ENCODE measurements at regions not wholly inside any gene's neighbourhood (a gene's known extent, or its start where the extent isn't known, plus 50 kb on each side); places are given as distances from the start of the nearest gene placed in this dataset.
"Not testable (repeated sequence)": the region's sequence is repeated elsewhere in the genome, so short reads cannot be mapped to it uniquely, and the experiment has no call there.

DNA sequence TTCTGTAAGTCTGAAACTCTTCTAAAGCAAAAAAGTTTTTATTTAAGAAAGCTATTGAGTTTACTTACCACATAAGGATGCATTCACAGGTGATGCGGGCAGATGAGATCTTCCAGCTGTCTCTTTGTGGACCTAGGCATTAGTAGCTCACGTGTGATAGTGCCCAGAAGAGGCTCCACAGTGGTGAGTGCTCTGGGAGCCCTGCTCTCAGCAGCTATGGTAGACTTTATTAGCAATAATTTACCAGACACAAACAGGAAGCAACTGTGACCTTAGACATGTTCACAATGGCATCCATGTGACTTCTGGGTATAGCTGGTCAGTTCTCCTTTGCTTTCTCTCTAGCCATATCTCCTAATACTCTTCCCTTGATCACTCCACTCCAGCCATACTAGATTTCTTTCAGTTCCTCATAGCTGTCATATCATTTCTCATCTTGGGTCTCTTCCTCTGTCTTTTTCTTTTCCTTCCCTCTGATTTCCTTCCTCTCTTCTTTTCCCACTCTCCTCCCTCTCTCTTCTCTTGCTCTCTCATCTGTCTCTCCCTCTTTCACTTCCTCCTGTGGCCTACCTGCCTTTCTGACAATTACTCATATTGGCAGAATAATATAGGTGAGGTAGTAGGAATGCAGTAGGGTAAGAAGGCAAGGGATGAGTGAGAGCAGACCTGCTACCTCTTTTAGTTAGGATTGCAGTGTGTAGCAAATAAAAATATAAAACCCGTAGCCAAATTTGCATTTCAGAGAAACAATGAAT, 75.2 kb upstream of the SCAF11 start:
- no peak overlapping the region for H3K4me3 ChIP-seq (ENCODE audit: low read depth, low read length)

DNA sequence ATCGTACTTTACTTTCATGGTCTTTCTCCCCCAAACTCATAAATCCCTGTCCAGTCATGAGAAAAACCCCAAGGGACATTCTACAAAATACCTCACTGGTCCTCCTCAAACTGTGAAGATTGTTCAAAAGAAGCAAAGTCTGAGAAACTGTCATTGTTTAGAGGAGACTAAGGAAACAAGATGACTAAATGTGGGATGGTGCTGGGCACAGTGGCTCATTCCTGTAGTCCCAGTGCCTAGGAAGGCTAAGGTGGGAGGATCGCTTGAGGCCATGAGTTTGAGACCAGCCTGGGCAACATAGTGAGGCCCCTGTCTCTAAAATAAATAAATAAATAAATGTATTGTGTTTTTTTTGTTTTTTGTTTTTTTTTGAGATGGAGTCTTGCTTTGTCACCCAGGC, 74.2 kb upstream of the SCAF11 start:
- TF ChIP-seq, protein P1, sequence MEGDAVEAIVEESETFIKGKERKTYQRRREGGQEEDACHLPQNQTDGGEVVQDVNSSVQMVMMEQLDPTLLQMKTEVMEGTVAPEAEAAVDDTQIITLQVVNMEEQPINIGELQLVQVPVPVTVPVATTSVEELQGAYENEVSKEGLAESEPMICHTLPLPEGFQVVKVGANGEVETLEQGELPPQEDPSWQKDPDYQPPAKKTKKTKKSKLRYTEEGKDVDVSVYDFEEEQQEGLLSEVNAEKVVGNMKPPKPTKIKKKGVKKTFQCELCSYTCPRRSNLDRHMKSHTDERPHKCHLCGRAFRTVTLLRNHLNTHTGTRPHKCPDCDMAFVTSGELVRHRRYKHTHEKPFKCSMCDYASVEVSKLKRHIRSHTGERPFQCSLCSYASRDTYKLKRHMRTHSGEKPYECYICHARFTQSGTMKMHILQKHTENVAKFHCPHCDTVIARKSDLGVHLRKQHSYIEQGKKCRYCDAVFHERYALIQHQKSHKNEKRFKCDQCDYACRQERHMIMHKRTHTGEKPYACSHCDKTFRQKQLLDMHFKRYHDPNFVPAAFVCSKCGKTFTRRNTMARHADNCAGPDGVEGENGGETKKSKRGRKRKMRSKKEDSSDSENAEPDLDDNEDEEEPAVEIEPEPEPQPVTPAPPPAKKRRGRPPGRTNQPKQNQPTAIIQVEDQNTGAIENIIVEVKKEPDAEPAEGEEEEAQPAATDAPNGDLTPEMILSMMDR (conservative IDR thresholded peaks at IDR 0.05; ENCODE audit: low read depth, low read length), result no peak
- H3K4me3 ChIP-seq (ENCODE audit: low read depth, low read length), result no peak overlapping the region
- DNase-seq (ENCODE audit: low read depth), result no peak

More for the DNA sequence above, 75.2 kb upstream of the SCAF11 start:
- TF ChIP-seq, protein P1 (conservative IDR thresholded peaks at IDR 0.05; ENCODE audit: low read depth, low read length), result no peak
- no peak for DNase-seq (ENCODE audit: low read depth)

DNA sequence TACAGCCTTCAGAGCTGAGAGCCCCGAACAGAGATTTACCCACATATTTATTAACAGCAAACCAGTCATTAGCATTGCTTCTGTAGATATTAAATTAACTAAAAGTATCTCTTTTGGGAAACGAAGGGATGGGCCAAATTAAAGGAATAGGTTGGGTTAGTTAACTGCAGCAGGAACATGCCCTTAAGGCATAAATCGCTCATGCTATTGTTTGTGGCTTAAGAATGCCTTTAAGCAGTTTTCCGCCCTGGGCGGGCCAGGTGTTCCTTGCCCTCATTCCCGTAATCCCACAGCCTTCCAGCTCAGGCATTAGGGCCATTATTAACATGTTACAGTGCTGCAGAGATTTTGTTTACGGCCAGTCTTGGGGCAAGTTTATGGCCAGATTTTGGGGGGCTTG, 68.3 kb upstream of the SCAF11 start:
- DNase-seq (ENCODE audit: low read depth); H3K4me3 ChIP-seq (ENCODE audit: low read depth, low read length): not testable (repeated sequence)

DNA sequence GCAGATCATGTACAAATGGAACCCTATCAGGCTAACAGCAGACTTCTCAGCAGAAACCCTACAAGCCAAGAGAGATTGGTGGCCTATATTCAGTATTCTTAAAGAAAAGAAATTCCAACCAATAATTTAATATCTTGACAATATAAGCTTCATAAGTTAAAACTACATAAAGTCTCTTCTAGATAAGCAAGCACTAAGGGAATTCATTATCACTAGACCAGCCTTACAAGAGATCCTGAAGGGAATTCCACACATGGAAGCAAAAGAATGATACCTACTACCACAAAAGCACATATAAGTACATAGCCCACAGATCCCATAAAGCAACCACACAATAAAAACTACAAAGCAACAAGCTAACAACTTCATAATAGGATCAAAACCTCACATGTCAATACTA, 60.4 kb upstream of the SCAF11 start:
- DNase-seq (ENCODE audit: low read depth), result no peak
- no peak overlapping the region for H3K4me3 ChIP-seq (ENCODE audit: low read depth, low read length)
- TF ChIP-seq, protein P1 (conservative IDR thresholded peaks at IDR 0.05; ENCODE audit: low read depth, low read length), result no peak

DNA sequence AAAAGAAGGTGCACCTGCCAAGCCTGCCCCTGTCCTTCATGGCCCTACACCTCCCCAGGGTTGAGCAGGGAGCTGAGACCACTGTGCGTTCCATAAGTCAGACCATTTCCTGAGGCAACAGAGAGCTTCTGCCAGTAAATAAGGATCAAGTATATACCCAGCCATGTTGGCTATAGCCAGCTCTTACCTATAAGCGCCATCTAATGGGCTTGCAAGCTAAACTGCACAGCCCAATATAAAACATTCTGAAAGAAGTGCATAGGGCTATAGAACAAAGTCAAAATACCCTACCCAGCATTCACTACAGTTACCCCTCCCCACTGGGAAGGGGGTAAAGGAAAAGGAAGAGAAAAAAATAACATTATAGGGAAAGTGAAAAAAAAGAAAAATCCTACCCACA, 59.3 kb upstream of the SCAF11 start:
- DNase-seq (ENCODE audit: low read depth), result peak; percentile 4
- H3K4me3 ChIP-seq (ENCODE audit: low read depth, low read length), result no peak overlapping the region
- TF ChIP-seq, protein P1 (conservative IDR thresholded peaks at IDR 0.05; ENCODE audit: low read depth, low read length), result no peak

DNA sequence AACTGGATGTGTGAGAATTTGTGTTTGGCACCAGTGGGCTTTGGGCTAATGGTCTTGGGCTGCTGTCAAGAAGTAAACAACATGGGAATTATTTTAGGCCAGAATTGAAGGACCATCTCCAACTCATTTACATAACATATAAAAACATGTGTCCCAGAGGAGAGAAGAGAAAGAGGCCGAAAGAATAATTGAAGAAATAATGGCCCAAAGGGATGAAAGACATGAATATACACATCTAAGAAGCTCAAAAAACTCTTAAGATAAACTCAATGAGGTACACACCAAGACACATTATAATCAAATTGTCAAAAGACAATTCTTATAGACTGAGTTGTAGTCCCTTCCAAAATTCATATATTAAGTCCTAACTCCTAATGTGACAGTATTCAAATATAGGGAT, 56.1 kb upstream of the SCAF11 start:
- H3K4me3 ChIP-seq (ENCODE audit: low read depth, low read length), result no peak overlapping the region
- TF ChIP-seq, protein P1 (conservative IDR thresholded peaks at IDR 0.05; ENCODE audit: low read depth, low read length), result no peak
- no peak for DNase-seq (ENCODE audit: low read depth)

DNA sequence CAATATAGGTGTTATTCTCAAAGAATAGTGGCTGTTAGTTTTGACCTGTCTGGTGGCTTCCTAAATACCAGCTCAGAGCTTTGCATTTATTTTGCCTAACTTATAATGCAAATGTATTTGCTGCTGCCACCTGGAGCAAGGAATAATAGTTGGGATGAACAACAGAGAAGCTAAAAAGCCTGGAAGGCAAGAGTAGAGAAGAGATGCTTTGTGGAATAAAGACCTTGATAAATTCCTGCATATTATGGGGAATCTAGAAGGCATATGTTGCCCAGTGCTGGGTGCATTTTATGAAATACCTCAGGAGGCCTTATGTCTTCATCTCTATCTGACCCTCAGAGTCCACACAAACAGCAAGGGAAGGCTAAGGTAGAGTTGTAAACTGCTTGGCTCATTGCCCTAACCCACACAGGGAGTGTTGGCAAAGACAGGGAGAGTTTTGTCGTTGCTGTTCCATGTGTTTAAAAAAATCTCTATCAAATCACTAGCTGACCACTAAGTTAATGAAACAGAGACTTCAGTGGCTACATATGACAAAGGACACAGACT, 53.7 kb upstream of the SCAF11 start:
- no peak for DNase-seq (ENCODE audit: low read depth)
- TF ChIP-seq, protein P1 (conservative IDR thresholded peaks at IDR 0.05; ENCODE audit: low read depth, low read length), result no peak
- H3K4me3 ChIP-seq (ENCODE audit: low read depth, low read length), result no peak overlapping the region
